ENCODE measurements at regions not wholly inside any gene's neighbourhood (a gene's known extent, or its start where the extent isn't known, plus 50 kb on each side); places are given as distances from the start of the nearest gene placed in this dataset.

DNA sequence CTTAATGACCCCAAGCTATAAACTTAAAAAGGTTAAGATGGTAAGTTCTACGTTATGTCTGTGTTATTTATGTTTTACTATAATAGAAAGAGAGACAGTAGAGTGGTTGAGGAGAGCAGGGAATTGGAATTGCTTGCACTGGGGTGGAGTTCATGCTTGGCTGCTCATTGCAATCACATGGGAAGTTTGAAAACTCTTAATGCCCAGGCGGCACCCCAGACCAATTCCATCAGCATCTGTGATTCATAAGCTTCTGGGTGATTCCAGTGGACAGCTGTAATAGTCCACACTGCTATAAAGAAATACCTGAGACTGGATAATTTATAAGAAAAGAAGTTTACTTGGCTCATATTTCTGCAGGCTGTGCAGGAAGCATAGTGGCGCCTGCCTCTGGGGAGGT lies 323.9 kb upstream of the MSX2 start:
- Mint-ChIP-seq H3K27ac (ENCODE audit: unreplicated experiment) (no peak overlapping the region), H3K4me3 (ENCODE audit: unreplicated experiment) (no peak overlapping the region), H3K27me3 (ENCODE audit: unreplicated experiment) (peaks cover 6% of the 10 kb centered on the region), H3K9me3 (ENCODE audit: unreplicated experiment) (no peaks in the 10 kb centered on the region), H3K36me3 (ENCODE audit: low read depth, unreplicated experiment) (no peaks in the 10 kb centered on the region), H3K4me1 (ENCODE audit: unreplicated experiment) (no peaks in the 10 kb centered on the region)
- TF ChIP-seq CTCF (IDR thresholded peaks at IDR 0.05; ENCODE audit: unreplicated experiment), result no peak
- DNase-seq (ENCODE audit: low spot score), result no peak

GRCh38 chr5:174401793-174402192 lies 322.6 kb upstream of the MSX2 start:
- no peaks in the 10 kb centered on the region for H3K36me3 Mint-ChIP-seq (ENCODE audit: low read depth, unreplicated experiment)
- peaks cover 6% of the 10 kb centered on the region for H3K27me3 Mint-ChIP-seq (ENCODE audit: unreplicated experiment)
- no peak overlapping the region for H3K4me3 Mint-ChIP-seq (ENCODE audit: unreplicated experiment)
- no peaks in the 10 kb centered on the region for H3K4me1 Mint-ChIP-seq (ENCODE audit: unreplicated experiment)
- H3K27ac Mint-ChIP-seq (ENCODE audit: unreplicated experiment), result no peak overlapping the region
- DNase-seq (ENCODE audit: low spot score), result no peak
- no peak for TF ChIP-seq CTCF (IDR thresholded peaks at IDR 0.05; ENCODE audit: unreplicated experiment)
- no peaks in the 10 kb centered on the region for H3K9me3 Mint-ChIP-seq (ENCODE audit: unreplicated experiment)

DNA sequence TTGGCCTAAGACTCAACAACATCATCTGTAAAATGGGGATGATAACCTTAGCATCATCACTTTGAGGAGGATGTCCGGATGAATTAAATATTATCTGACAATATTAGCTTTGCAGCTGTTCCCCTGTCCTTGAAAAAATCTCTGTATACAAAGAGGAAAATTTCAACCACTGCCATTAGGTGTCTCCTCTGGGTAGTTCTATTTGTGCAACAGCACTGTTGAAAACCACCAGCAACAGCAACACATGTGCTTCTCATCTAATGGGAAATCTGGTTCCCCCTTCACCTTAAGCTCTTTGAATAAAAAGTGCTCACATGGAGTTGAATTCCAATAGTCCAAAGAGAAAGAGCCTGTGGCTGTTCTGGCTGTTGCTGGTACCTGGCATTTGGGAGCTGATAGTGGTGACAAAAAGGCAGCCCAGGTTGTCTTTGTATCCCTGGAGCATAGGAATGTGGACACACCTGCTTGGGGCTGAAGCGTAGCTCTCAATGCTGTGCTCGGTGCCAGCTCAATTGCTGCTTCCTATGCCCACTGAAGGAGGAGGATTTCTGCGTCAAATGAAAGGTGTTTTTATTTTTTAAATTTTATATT lies 322.1 kb upstream of the MSX2 start:
- H3K4me3 Mint-ChIP-seq (ENCODE audit: unreplicated experiment), result no peak overlapping the region
- no peak for TF ChIP-seq CTCF (IDR thresholded peaks at IDR 0.05; ENCODE audit: unreplicated experiment)
- H3K4me1 Mint-ChIP-seq (ENCODE audit: unreplicated experiment), result no peaks in the 10 kb centered on the region
- H3K36me3 Mint-ChIP-seq (ENCODE audit: low read depth, unreplicated experiment), result no peaks in the 10 kb centered on the region
- no peaks in the 10 kb centered on the region for H3K9me3 Mint-ChIP-seq (ENCODE audit: unreplicated experiment)
- H3K27ac Mint-ChIP-seq (ENCODE audit: unreplicated experiment), result no peak overlapping the region
- DNase-seq (ENCODE audit: low spot score), result no peak
- peaks cover 6% of the 10 kb centered on the region for H3K27me3 Mint-ChIP-seq (ENCODE audit: unreplicated experiment)

DNA sequence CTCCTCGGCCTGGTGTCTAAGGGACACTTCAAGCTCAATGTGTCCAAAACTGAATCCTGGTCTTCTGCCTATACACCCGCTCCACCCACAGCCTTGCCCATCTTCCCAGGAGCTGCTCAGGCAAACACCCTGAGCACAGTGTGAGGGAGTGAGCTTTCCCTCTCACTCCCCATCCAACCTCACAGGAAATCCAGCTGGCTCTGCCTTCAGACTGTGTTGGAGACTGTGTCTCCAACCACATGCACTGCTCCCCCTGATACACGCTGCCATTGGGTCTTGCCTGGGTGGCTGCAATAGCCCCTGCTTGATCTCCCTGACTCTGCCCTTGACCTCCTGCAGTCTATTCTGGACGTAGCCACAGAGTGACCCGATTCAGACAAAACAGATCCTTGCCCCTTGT lies 319.5 kb upstream of the MSX2 start:
- H3K4me3 Mint-ChIP-seq (ENCODE audit: unreplicated experiment), result no peak overlapping the region
- DNase-seq (ENCODE audit: low spot score), result no peak
- no peaks in the 10 kb centered on the region for H3K9me3 Mint-ChIP-seq (ENCODE audit: unreplicated experiment)
- H3K36me3 Mint-ChIP-seq (ENCODE audit: low read depth, unreplicated experiment), result no peaks in the 10 kb centered on the region
- TF ChIP-seq CTCF (IDR thresholded peaks at IDR 0.05; ENCODE audit: unreplicated experiment), result no peak
- H3K4me1 Mint-ChIP-seq (ENCODE audit: unreplicated experiment), result no peaks in the 10 kb centered on the region
- peaks cover 6% of the 10 kb centered on the region for H3K27me3 Mint-ChIP-seq (ENCODE audit: unreplicated experiment)
- H3K27ac Mint-ChIP-seq (ENCODE audit: unreplicated experiment), result no peak overlapping the region

DNA sequence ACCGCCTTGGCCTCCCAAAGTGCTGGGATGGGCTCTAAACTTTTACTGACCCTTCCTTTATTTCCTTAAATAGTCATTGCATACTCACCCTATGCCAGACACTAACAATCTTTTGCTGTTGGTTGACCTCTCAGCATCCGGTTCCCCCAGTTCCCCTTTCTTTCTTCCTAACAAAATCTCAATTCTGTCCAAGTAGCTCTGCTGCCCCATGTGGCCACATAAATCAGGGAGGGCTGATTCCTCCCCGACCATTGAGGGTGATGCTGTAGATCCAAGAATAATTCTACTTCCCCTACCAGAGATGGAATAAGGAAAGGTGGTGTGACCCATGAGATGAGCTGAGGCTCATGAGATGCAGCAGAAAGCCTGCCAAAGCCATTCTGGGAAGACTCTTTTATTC lies 315.3 kb upstream of the MSX2 start:
- Mint-ChIP-seq H3K4me3 (ENCODE audit: unreplicated experiment) (no peak overlapping the region), H3K27me3 (ENCODE audit: unreplicated experiment) (peaks cover 3% of the 10 kb centered on the region), H3K27ac (ENCODE audit: unreplicated experiment) (no peak overlapping the region), H3K36me3 (ENCODE audit: low read depth, unreplicated experiment) (no peaks in the 10 kb centered on the region), H3K4me1 (ENCODE audit: unreplicated experiment) (no peaks in the 10 kb centered on the region), H3K9me3 (ENCODE audit: unreplicated experiment) (no peaks in the 10 kb centered on the region)
- no peak for DNase-seq (ENCODE audit: low spot score)
- TF ChIP-seq CTCF (IDR thresholded peaks at IDR 0.05; ENCODE audit: unreplicated experiment), result no peak
